Ovary (tissue), 3 donors: ENCODE measurements at regions not wholly inside any gene's neighbourhood (a gene's known extent, or its start where the extent isn't known, plus 50 kb on each side); places are given as distances from the start of the nearest gene placed in this dataset.

ENCODE experiments used
- EP300 ChIP-seq: sonication (generic); formaldehyde crosslinking; IDR thresholded peaks from one replicate; pipeline ENCODE4 v1.6.1; 2017; ENCODE audit warnings: antibody characterized with exemption
- POLR2A ChIP-seq: fragments of 450-650 bp; IDR thresholded peaks from one replicate; pipeline ENCODE4 v1.6.1; 2017; ENCODE audit warnings: antibody characterized with exemption, mild to moderate bottlenecking, moderate library complexity
- TF ChIP-seq, protein P1 (sequence below), 3 donors: fragments of 450-650 bp in 2 of 3; fragments of 200-600 bp in 1 of 3; IDR thresholded peaks; one replicate each; pipeline versions ENCODE4 v1.5.1 to v1.8.0; 2016 to 2022; ENCODE audit warnings: antibody characterized with exemption in 3 of 3, mild to moderate bottlenecking in 1 of 3
- donor health status: DM: no; HTN: no; CAD: no.

DNA sequence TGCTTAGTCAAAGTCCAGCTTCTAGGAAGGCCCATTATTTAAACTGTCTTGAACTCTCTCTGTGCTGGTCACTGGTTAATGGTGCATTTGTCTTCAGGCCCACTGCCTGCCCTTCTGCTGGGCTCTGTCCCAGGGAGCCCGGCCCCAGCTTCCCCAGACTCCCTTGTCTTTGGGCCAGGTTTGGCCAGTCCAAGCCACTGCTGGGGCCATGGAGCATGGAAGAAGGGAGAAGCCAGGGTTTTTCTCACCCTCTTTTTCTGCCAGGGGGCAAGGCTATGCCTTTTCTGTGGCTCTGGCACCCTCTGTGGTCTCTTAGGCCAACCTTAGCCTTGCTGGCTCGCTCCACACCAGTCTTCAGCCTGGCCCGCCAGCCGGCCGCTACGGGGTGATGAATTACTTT is 390.0 kb upstream of the SULF2 start:
- TF ChIP-seq, protein P1, sequence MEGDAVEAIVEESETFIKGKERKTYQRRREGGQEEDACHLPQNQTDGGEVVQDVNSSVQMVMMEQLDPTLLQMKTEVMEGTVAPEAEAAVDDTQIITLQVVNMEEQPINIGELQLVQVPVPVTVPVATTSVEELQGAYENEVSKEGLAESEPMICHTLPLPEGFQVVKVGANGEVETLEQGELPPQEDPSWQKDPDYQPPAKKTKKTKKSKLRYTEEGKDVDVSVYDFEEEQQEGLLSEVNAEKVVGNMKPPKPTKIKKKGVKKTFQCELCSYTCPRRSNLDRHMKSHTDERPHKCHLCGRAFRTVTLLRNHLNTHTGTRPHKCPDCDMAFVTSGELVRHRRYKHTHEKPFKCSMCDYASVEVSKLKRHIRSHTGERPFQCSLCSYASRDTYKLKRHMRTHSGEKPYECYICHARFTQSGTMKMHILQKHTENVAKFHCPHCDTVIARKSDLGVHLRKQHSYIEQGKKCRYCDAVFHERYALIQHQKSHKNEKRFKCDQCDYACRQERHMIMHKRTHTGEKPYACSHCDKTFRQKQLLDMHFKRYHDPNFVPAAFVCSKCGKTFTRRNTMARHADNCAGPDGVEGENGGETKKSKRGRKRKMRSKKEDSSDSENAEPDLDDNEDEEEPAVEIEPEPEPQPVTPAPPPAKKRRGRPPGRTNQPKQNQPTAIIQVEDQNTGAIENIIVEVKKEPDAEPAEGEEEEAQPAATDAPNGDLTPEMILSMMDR (IDR thresholded peaks at IDR 0.05) = no peak
- TF ChIP-seq EP300 = no peak
- no peak for TF ChIP-seq POLR2A
